Astrocyte (in vitro differentiated cells and primary cell): ENCODE measurements at regions not wholly inside any gene's neighbourhood (a gene's known extent, or its start where the extent isn't known, plus 50 kb on each side); places are given as distances from the start of the nearest gene placed in this dataset.

Source experiments
- DNase-seq: peaks from one replicate; pipeline ENCODE4 v3.0.0-alpha.2; 2010; ENCODE audit warnings: low read depth
- FAIRE-seq: peaks from 2 replicates; lab custom pipeline; 2011; peaks lifted over from hg19 to GRCh38; lab: Jason Lieb, UNC
- H2AFZ ChIP-seq: 2 replicates; pipeline ENCODE4 v1.6.0; 2012; ENCODE audit warnings: low read depth, low read length, inconsistent platforms
- H3K27ac ChIP-seq: 2 replicates; pipeline ENCODE4 v1.5.1; 2011; ENCODE audit warnings: low read depth, low read length, inconsistent platforms
- H3K27me3 ChIP-seq: 2 replicates; pipeline ENCODE4 v1.6.0; 2011; ENCODE audit warnings: low read length, inconsistent platforms; ENCODE audit not compliant: insufficient read depth
- H3K36me3 ChIP-seq: 2 replicates; pipeline ENCODE4 v1.5.1; 2011; ENCODE audit warnings: low read length, inconsistent platforms; ENCODE audit not compliant: insufficient read depth
- H3K4me1 ChIP-seq: 2 replicates; pipeline ENCODE4 v1.5.1; 2011; ENCODE audit warnings: low read length, inconsistent platforms; ENCODE audit not compliant: insufficient read depth
- H3K4me2 ChIP-seq: 2 replicates; pipeline ENCODE4 v1.6.0; 2012; ENCODE audit warnings: low read length, inconsistent platforms
- H3K4me3 ChIP-seq: 2 replicates; pipeline ENCODE4 v1.5.1; 2011; ENCODE audit warnings: low read depth, mild to moderate bottlenecking, low read length, inconsistent platforms; ENCODE audit not compliant: insufficient read depth
- H3K79me2 ChIP-seq: 2 replicates; pipeline ENCODE4 v1.6.0; 2012; ENCODE audit warnings: mild to moderate bottlenecking, low read length, inconsistent platforms; ENCODE audit not compliant: insufficient read depth
- H3K9ac ChIP-seq: 2 replicates; pipeline ENCODE4 v1.6.0; 2012; ENCODE audit warnings: mild to moderate bottlenecking, low read length, inconsistent platforms
- H3K9me3 ChIP-seq: 2 replicates; pipeline ENCODE4 v1.5.1; 2012; ENCODE audit warnings: low read depth, mild to moderate bottlenecking, low read length, inconsistent platforms; ENCODE audit not compliant: insufficient read depth
- H4K20me1 ChIP-seq: 2 replicates; pipeline ENCODE4 v1.6.0; 2012; ENCODE audit warnings: low read length, inconsistent platforms; ENCODE audit not compliant: insufficient read depth
- H3K27ac Mint-ChIP-seq: one replicate; pipeline ENCODE4 v1.8.0; 2021; ENCODE audit warnings: mild to moderate bottlenecking, mixed read lengths; ENCODE audit not compliant: unreplicated experiment
- H3K27me3 Mint-ChIP-seq: one replicate; pipeline ENCODE4 v1.8.0; 2021; ENCODE audit warnings: low read depth, mixed read lengths; ENCODE audit not compliant: unreplicated experiment
- H3K36me3 Mint-ChIP-seq: one replicate; pipeline ENCODE4 v1.8.0; 2021; ENCODE audit warnings: low read depth, mixed read lengths; ENCODE audit not compliant: unreplicated experiment
- H3K4me1 Mint-ChIP-seq: one replicate; pipeline ENCODE4 v1.8.0; 2021; ENCODE audit warnings: low read depth, mixed read lengths; ENCODE audit not compliant: unreplicated experiment
- H3K4me3 Mint-ChIP-seq: one replicate; pipeline ENCODE4 v1.8.0; 2021; ENCODE audit warnings: mild to moderate bottlenecking, moderate library complexity, mixed read lengths; ENCODE audit not compliant: unreplicated experiment
- H3K9me3 Mint-ChIP-seq: one replicate; pipeline ENCODE4 v1.8.0; 2021; ENCODE audit warnings: mild to moderate bottlenecking, mixed read lengths; ENCODE audit not compliant: unreplicated experiment
- EZH2 ChIP-seq: IDR thresholded peaks from 2 replicates; pipeline ENCODE4 v1.6.1; 2012; ENCODE audit warnings: mild to moderate bottlenecking, low read length, inconsistent platforms; ENCODE audit not compliant: insufficient read depth
- TF ChIP-seq, protein P1 (sequence below): IDR thresholded peaks from 2 replicates; pipeline ENCODE4 v1.5.1; 2011; ENCODE audit warnings: low read depth, mild to moderate bottlenecking, inconsistent platforms, low read length, moderate library complexity; ENCODE audit not compliant: insufficient read depth

DNA sequence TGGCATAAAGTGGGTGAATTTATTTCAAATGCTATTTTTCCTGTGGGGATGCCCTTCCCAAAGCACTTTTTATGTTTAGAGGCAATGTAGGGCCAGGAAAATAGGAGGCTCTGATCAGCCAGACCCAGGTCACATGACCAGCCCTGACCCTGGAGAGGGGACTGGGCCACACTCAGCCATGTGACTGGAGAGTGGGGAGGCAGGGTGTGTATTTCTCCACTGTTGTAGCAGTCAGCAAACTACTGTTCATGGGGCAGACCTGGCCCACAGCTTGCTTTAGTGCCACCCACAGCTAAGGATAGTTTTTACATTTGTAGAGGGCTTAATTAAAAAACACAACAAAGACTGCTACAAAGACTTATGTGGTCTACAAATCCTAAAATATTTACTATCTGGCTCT is 153.8 kb downstream of the ACTL8 start:
- no peak overlapping the region for H2AFZ ChIP-seq
- peaks cover 5% of the 10 kb centered on the region for H3K9me3 Mint-ChIP-seq
- no peak for DNase-seq
- H3K4me1 Mint-ChIP-seq, result no peaks in the 10 kb centered on the region
- H3K4me2 ChIP-seq, result no peak overlapping the region
- H3K36me3 ChIP-seq, result no peaks in the 10 kb centered on the region
- H3K9me3 ChIP-seq, result no peaks in the 10 kb centered on the region
- no peak for FAIRE-seq
- H3K4me1 ChIP-seq, result no peaks in the 10 kb centered on the region
- H3K9ac ChIP-seq, result no peak overlapping the region
- no peaks in the 10 kb centered on the region for H3K79me2 ChIP-seq
- H3K4me3 Mint-ChIP-seq, result no peak overlapping the region
- H3K36me3 Mint-ChIP-seq, result no peaks in the 10 kb centered on the region
- H3K27me3 Mint-ChIP-seq, result peaks cover 59% of the 10 kb centered on the region
- H3K27ac Mint-ChIP-seq, result no peak overlapping the region
- H4K20me1 ChIP-seq, result no peaks in the 10 kb centered on the region
- H3K27me3 ChIP-seq, result peaks cover 7% of the 10 kb centered on the region
- no peak overlapping the region for H3K4me3 ChIP-seq
- no peak overlapping the region for H3K27ac ChIP-seq
- TF ChIP-seq, protein P1, sequence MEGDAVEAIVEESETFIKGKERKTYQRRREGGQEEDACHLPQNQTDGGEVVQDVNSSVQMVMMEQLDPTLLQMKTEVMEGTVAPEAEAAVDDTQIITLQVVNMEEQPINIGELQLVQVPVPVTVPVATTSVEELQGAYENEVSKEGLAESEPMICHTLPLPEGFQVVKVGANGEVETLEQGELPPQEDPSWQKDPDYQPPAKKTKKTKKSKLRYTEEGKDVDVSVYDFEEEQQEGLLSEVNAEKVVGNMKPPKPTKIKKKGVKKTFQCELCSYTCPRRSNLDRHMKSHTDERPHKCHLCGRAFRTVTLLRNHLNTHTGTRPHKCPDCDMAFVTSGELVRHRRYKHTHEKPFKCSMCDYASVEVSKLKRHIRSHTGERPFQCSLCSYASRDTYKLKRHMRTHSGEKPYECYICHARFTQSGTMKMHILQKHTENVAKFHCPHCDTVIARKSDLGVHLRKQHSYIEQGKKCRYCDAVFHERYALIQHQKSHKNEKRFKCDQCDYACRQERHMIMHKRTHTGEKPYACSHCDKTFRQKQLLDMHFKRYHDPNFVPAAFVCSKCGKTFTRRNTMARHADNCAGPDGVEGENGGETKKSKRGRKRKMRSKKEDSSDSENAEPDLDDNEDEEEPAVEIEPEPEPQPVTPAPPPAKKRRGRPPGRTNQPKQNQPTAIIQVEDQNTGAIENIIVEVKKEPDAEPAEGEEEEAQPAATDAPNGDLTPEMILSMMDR, result no peak
- no peak for TF ChIP-seq EZH2

DNA sequence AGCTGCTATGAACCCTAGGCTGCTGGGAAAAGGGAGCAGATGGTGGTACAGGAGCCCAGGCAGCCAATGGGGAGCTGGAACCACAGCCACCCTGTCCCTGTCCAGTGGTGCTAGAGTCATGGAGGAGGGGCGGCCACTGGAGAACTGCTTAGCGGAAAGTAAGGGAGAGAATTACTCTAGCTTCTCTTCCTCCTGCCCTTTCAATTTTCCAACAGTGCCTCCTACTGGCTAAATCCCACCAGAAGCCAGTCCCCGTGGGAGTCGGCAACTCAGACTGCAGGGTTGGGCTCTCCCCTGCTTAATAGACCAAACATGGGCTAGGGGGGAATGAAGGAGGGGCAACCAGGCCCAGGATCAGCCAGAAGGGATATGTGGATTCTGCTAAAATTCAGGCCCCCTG is 154.5 kb downstream of the ACTL8 start:
- H3K4me3 ChIP-seq, result no peak overlapping the region
- TF ChIP-seq, protein P1, result peak; percentile 12
- no peak for TF ChIP-seq EZH2
- Mint-ChIP-seq H3K36me3 (no peaks in the 10 kb centered on the region), H3K27ac (no peak overlapping the region), H3K27me3 (peaks cover 65% of the 10 kb centered on the region), H3K9me3 (peaks cover 5% of the 10 kb centered on the region), H3K4me1 (no peaks in the 10 kb centered on the region), H3K4me3 (no peak overlapping the region)
- H4K20me1 ChIP-seq, result no peaks in the 10 kb centered on the region
- H3K9me3 ChIP-seq, result no peaks in the 10 kb centered on the region
- H3K79me2 ChIP-seq, result no peaks in the 10 kb centered on the region
- no peak overlapping the region for H3K4me2 ChIP-seq
- H3K27me3 ChIP-seq, result peaks cover 7% of the 10 kb centered on the region
- no peak overlapping the region for H3K27ac ChIP-seq
- H3K36me3 ChIP-seq, result no peaks in the 10 kb centered on the region
- FAIRE-seq (no peak), DNase-seq (no peak)
- H3K4me1 ChIP-seq, result no peaks in the 10 kb centered on the region
- H2AFZ ChIP-seq, result no peak overlapping the region
- no peak overlapping the region for H3K9ac ChIP-seq

DNA sequence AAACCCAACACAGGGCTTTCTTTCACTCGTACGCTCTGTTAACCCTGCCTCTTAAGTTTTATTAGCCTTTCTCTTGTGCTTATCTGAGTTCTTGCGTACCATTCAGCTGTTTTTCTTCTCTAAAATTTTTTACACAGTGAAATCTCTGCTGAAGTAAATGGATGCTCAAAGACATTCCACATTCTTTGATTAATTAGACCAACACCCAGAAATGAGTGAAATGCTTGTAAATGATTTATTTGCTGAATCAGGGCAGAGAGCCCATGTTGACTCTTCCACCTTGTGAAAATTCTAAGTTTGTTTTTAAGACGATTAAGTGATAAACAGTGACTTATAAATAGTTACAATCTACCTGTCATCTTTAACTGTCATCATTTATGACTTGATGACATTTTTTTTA is 156.7 kb downstream of the ACTL8 start:
- Histone ChIP-seq H3K4me3 (no peak overlapping the region), H3K4me1 (no peaks in the 10 kb centered on the region), H3K27me3 (peaks cover 13% of the 10 kb centered on the region), H3K9me3 (no peaks in the 10 kb centered on the region), H3K4me2 (no peak overlapping the region), H3K36me3 (no peaks in the 10 kb centered on the region), H3K79me2 (no peaks in the 10 kb centered on the region), H3K9ac (no peak overlapping the region), H4K20me1 (no peaks in the 10 kb centered on the region), H2AFZ (no peak overlapping the region), H3K27ac (no peak overlapping the region)
- peaks cover 74% of the 10 kb centered on the region for H3K27me3 Mint-ChIP-seq
- H3K4me3 Mint-ChIP-seq, result no peak overlapping the region
- no peaks in the 10 kb centered on the region for H3K4me1 Mint-ChIP-seq
- DNase-seq, result no peak
- H3K27ac Mint-ChIP-seq, result no peak overlapping the region
- H3K36me3 Mint-ChIP-seq, result no peaks in the 10 kb centered on the region
- TF ChIP-seq, protein P1, result no peak
- TF ChIP-seq EZH2, result no peak
- FAIRE-seq, result no peak
- no peaks in the 10 kb centered on the region for H3K9me3 Mint-ChIP-seq
